HG03558 (cell line): ENCODE measurements at regions not wholly inside any gene's neighbourhood (a gene's known extent, or its start where the extent isn't known, plus 50 kb on each side); places are given as distances from the start of the nearest gene placed in this dataset.

Source experiments
- ATAC-seq: cut with Tn5 transposase; IDR thresholded peaks from one replicate; pipeline ENCODE4 v1.9.1; 2021; ENCODE audit warnings: moderate number of reproducible peaks; ENCODE audit not compliant: unreplicated experiment; ENCODE audit errors: extremely low read depth

DNA sequence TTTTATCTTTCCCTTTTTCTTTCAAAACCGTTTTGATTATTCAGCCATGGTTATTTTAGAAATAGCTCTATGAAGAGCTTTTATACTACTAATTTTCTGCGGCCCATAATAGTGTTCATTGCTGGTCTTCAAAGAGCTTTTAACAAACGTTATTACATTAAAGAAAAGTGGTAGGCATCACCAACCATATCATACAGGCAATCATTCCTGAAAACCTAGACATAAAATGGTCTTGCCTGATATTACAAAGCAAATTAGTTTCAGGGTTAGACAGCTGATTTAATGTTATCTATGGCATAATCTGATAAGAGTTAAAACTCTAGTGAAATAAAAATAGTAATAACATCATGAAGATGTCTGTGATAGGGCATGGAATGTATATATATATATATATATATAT, 89.7 kb upstream of the CNTN1 start:
- ATAC-seq = no peak

DNA sequence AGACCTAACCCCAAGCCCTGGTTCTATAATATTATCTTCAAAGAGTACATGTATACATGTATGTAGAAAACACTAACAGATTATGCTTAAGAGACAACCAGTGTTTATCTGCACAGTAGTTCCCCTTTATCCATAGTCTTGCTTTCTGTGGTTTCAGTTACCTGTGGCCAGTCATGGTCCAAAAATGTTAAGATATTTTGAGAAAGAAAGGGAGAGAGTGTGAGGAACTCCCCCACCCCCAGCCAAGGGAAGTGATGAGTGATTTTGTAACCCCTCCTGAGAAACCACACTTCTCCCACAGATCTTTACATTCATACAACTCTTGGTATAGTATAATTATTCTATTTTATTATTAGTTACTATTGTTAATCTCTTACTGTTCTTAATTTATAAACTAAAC, 77.3 kb upstream of the CNTN1 start:
- no peak for ATAC-seq

DNA sequence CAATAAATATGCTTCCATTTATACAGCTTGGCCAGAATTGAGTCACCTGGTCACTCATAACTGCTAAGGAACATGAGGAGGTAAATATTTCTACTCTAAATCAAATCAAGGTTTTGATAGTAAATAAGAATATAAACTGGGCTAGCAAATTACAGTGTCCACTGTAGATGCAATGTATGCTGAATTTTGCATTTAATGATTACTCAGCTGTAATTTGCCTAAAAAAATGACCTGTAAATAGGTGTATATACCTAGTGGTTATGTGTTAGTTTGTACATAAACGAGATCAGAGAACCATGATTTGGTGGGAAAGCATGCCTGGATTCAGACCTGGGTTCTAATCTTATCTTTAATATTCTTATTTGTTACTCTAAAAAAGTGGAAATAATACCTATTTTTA, 76.6 kb upstream of the CNTN1 start:
- ATAC-seq = no peak

DNA sequence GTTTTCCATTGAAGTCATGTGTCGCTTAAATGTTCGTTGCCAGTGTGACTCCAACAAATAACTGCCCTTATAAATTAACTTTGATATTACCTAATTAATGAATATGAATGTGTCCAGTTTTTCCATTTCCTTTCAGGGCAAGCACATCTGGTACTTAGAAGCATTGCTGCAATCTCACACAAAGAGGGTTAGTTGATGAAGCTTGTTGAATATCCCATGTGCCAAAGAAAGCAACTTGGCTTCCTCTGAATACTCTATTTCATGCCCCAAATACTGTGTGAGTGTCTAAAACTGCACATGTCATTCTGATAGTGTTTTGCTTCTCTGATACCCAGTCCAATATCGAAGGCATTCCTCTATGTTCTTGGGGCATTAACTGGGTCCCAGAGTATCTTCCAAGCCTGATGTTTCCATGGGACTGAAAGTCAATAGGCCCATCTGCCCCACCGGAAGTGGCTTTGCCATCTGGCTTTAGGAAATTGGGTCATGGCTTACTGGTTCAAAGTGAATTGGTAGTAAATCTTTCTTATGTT, 75.8 kb upstream of the CNTN1 start:
- no peak for ATAC-seq

DNA sequence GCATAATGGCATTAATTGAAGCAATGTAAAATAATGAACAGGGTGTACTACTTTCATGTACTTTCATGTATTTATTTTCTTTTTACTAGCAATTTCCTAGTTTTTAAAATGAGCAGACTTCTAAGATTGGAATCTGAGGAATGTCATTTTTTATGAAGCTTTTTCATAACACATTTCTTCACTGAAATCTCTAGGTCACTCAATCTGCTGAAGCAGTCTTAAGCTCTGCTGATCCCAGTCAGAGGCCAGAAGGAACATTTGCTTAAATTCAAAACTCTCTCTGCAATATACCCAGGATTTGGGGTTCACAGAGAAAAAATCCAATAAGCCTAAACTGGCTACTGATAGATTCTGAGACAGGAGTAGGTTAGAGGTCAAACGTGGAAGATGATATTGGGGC, 73.6 kb upstream of the CNTN1 start:
- no peak for ATAC-seq

DNA sequence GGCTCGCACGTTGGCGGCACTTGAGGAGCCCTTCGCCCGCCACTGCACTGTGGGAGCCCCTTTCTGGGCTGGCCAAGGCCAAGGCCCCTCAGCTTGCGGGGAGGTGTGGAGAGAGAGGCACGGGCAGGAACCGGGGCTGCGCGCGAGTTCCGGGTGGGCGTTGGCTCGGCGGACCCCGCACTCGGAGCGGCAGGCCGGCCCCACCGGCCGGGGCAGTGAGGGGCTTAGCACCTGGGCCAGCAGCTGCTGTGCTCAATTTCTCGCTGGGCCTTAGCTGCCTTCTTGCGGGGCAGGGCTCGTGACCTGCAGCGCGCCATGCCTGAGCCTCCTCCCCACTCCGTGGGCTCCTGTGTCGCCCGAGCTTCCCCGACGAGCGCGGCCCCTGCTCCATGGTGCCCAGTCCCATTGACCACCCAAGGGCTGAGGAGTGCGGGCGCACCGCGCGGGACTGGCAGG, 71.6 kb upstream of the CNTN1 start:
- no peak for ATAC-seq

DNA sequence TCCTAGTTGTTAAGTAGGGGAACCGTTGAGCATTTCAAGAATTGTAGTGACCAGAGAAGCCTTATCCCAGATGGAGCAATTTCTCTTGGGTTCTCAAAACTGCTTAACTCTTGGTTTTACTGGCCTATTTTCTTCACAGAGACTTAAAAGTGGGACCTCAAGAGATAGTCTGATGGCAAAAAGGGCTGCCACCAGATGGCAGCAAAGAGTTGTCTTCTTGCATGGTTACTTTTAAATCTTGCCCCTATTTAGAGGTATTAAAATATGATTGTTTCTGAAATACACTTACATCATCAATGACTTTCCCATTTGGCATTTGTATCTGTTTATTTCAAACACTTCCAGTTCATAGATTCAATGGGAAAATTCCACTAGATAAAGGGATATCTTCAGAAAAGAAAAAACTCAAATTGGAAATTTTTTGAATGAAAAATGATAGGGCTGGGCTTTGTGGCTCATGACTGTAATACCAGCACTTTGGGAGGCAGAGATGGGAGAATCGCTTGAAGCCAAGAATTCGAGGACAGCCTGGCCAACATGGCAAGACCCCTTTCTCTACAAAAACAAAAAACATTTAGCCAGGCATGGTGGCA, 69.9 kb upstream of the CNTN1 start:
- no peak for ATAC-seq

DNA sequence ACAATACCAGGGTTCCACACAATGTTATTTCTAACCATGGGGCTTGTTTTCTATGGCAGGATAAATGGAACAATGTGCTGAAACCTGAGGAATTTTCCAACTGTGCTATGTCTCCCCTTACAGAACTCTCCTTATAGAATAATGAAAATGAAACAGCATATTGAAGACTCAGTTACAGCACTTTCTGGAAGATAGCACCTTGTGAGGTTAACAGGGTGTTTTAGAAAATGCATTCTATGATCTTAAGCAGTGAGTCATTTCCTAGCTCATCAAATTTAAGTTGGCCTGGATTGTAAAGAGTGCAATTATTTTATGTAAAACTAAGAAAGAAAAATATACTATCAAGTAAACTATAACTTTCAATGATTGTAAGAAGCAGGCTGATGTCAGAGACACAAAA, 60.1 kb upstream of the CNTN1 start:
- no peak for ATAC-seq

DNA sequence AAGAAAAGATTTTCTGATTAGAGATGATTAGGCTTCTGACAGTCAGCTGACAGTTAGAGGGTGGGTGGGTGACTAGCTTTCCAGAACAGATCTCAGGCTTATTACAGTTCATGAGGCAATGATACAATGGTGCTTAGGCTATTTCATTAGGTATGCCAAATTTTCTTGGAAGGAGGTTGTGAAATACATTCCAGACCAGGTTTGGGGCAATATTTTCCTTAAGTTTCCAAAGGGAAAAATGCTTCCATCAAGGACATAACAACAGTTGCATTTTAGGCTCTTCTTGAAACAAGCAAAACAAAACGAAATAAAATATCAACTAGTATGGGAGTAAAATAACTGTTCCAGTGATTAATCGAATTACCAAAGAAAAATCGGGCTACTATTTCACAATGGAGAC, 59.3 kb upstream of the CNTN1 start:
- ATAC-seq = no peak

DNA sequence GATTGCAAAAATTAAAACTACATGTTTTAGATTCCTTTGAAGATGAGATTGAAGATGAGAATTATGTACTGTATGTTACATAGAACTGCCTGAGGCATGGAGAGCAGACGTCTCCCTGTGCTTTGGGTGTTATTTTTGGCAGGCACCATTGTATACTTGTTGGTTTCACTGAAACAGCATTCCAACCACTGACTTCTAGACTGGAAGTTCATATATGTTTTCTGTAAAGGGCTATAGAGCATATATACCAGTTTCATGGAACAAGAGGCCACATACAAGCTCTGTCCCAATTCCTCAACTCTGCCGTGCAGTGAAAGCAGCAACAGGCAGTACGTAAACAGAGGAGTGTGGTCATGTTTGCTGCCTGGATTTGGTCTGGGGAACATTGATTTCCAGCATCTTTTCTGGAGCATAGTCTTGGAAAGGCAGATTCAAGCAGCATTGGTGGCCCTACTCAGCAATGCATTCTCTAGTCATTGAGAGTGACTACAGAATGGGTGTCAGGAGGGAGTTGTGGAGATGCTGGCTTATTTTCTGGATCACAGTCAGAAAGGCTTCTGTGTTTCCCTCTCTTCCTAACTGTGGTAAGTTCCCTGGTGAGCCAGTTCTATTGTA, 57.6 kb upstream of the CNTN1 start:
- ATAC-seq = no peak

DNA sequence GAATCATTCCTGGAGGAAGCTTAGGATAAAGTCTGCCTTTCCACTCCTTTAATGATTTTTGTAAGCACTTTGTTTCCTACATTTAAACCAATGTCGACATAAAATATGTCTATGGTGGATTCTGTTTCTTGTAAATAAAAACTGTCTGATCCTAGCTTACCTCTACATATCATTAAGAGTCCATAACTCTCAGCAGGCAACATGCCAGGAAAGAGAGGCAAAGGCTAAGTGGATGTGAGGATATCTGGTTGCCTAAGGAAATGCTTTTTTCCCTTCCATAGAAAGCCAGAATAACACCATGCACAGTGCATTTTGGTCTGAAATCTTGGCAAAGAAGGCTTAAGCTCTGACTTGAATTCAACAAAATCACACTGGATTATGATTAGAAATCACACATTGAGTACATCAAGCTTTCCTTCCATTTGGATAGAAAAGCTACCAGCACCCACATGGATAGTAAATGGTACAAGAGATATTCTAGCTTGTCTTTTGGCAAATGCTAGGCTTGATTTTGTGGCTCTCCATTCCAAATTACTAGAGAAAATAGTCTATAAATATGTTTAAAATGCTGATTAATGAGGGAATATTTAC, 57.0 kb upstream of the CNTN1 start:
- no peak for ATAC-seq
